Kidney (tissue), 13 donors: ENCODE measurements at regions not wholly inside any gene's neighbourhood (a gene's known extent, or its start where the extent isn't known, plus 50 kb on each side); places are given as distances from the start of the nearest gene placed in this dataset.

Experiments used
- DNase-seq, 5 donors: peaks; one replicate each; pipeline ENCODE4 v3.0.0-alpha.2; 2013 to 2020
- FAIRE-seq: peaks from 2 replicates; lab custom pipeline; 2012; peaks lifted over from hg19 to GRCh38; lab: Jason Lieb, UNC
- H3K27ac ChIP-seq, 2 donors: one replicate each; pipeline ENCODE4 v1.7.0; 2013; ENCODE audit warnings: low read depth in 2 of 2, low read length in 2 of 2, inconsistent platforms in 1 of 2
- H3K27me3 ChIP-seq: one replicate; pipeline ENCODE4 v1.7.1; 2013; ENCODE audit warnings: low read length, inconsistent platforms; ENCODE audit not compliant: control insufficient read depth, insufficient read depth
- H3K36me3 ChIP-seq, 3 donors: one replicate each; pipeline versions ENCODE4 v1.7.0 to v1.7.1; 2013; ENCODE audit warnings: low read length in 3 of 3, control low read depth in 1 of 3, inconsistent platforms in 1 of 3; ENCODE audit not compliant: insufficient read depth in 3 of 3, control insufficient read depth in 2 of 3
- H3K4me1 ChIP-seq, 3 donors: one replicate each; pipeline versions ENCODE4 v1.7.0 to v1.7.1; 2013; ENCODE audit warnings: low read length in 3 of 3, inconsistent platforms in 1 of 3, low read depth in 1 of 3; ENCODE audit not compliant: control insufficient read depth in 2 of 3, insufficient read depth in 2 of 3
- H3K4me3 ChIP-seq, 3 donors: one replicate each; pipeline versions ENCODE4 v1.7.0 to v1.8.1; 2013; ENCODE audit warnings: low read length in 3 of 3, control low read depth in 1 of 3, inconsistent platforms in 1 of 3
- H3K9ac ChIP-seq, 3 donors: one replicate each; pipeline versions ENCODE4 v1.7.0 to v1.7.1; 2013; ENCODE audit warnings: low read length in 3 of 3, control low read depth in 1 of 3, inconsistent platforms in 1 of 3
- H3K9me3 ChIP-seq, 3 donors: one replicate each; pipeline versions ENCODE4 v1.7.0 to v1.7.1; 2013; ENCODE audit warnings: low read length in 3 of 3, control low read depth in 1 of 3, inconsistent platforms in 1 of 3; ENCODE audit not compliant: control insufficient read depth in 2 of 3, insufficient read depth in 1 of 3
- CTCF ChIP-seq: IDR thresholded peaks from 3 replicates; pipeline ENCODE4 v1.5.1; 2012; ENCODE audit warnings: mild to moderate bottlenecking, moderate library complexity, borderline replicate concordance; ENCODE audit not compliant: insufficient read depth; ENCODE audit errors: extremely low read depth
- intact Hi-C: fragments of 100-400 bp; cut with DNase I; formaldehyde crosslinking; loops from one replicate; pipeline ENCODE4 v1.11.1; 2022
- donor health status: control.
- donor health status: control.
- donor health status: control.
- donor health status: control.
- donor health status: control.
- donor health status: DM: yes; HTN: yes; CAD: no.
- donor health status: Normal renal cell carcinoma (clear cell type).

- Histone ChIP-seq H3K4me1 (no peaks in the 10 kb centered on the region), H3K36me3 (no peaks in the 10 kb centered on the region), H3K4me3 (no peak overlapping the region), H3K27me3 (no peaks in the 10 kb centered on the region), H3K9me3 (peaks cover 0 to 3% (median 0%) of the 10 kb centered on the region in 3 donors), H3K27ac (no peak overlapping the region), H3K9ac (no peak overlapping the region)
- intact Hi-C loops: no loop called here
- FAIRE-seq (no peak), DNase-seq (peak in 2 of 5 donors; percentile 18 to 36)
- peak; percentile 29 for TF ChIP-seq CTCF
Observed at GRCh38 chr10:44853148-44853734, 57.9 kb upstream of the TMEM72 start.

- Histone ChIP-seq H3K27me3 (no peaks in the 10 kb centered on the region), H3K4me3 (no peak overlapping the region), H3K27ac (no peak overlapping the region), H3K9me3 (peaks cover 0 to 2% (median 0%) of the 10 kb centered on the region in 3 donors), H3K9ac (no peak overlapping the region), H3K36me3 (no peaks in the 10 kb centered on the region), H3K4me1 (no peaks in the 10 kb centered on the region)
- intact Hi-C loops: no loop called here
- DNase-seq (no peak), FAIRE-seq (no peak)
- no peak for TF ChIP-seq CTCF
Observed at GRCh38 chr10:44853796-44854195, 57.3 kb upstream of the TMEM72 start.

GRCh38 chr10:44854693-44855350 is 56.3 kb upstream of the TMEM72 start:
- DNase-seq: peak in 1 of 5 donors; percentile 22
- TF ChIP-seq CTCF: no peak
- H3K9ac ChIP-seq: no peak overlapping the region
- H3K4me3 ChIP-seq: no peak overlapping the region
- no peak overlapping the region for H3K27ac ChIP-seq
- intact Hi-C loops: no loop called here
- H3K4me1 ChIP-seq: no peaks in the 10 kb centered on the region
- no peaks in the 10 kb centered on the region for H3K36me3 ChIP-seq
- no peaks in the 10 kb centered on the region for H3K9me3 ChIP-seq
- no peak for FAIRE-seq
- no peaks in the 10 kb centered on the region for H3K27me3 ChIP-seq

GRCh38 chr10:44856696-44857095 is 54.4 kb upstream of the TMEM72 start:
- FAIRE-seq (no peak), DNase-seq (no peak)
- no peaks in the 10 kb centered on the region for H3K27me3 ChIP-seq
- no peak overlapping the region for H3K9ac ChIP-seq
- intact Hi-C loops: no loop called here
- no peaks in the 10 kb centered on the region for H3K4me1 ChIP-seq
- H3K9me3 ChIP-seq: no peaks in the 10 kb centered on the region
- no peak for TF ChIP-seq CTCF
- H3K27ac ChIP-seq: no peak overlapping the region
- H3K36me3 ChIP-seq: no peaks in the 10 kb centered on the region
- H3K4me3 ChIP-seq: no peak overlapping the region
